Hepatocyte (in vitro differentiated cells): ENCODE measurements at regions not wholly inside any gene's neighbourhood (a gene's known extent, or its start where the extent isn't known, plus 50 kb on each side); places are given as distances from the start of the nearest gene placed in this dataset.

ENCODE experiments used
- DNase-seq: peaks from one replicate; pipeline ENCODE4 v3.0.0-alpha.2; 2016; ENCODE audit warnings: low spot score
- H2AFZ ChIP-seq: fragments of 200-600 bp; sonication (generic); 2 replicates; pipeline ENCODE4 v1.6.0; 2016; ENCODE audit warnings: antibody characterized with exemption, mild to moderate bottlenecking
- H3K27ac ChIP-seq: fragments of 200-600 bp; sonication (generic); 2 replicates; pipeline ENCODE4 v1.5.1; 2016; ENCODE audit warnings: mild to moderate bottlenecking
- H3K27me3 ChIP-seq: fragments of 200-600 bp; sonication (generic); 2 replicates; pipeline ENCODE4 v1.6.1; 2016
- H3K36me3 ChIP-seq: fragments of 200-600 bp; sonication (generic); replicated peaks from 2 replicates; pipeline ENCODE4 v1.5.1; 2016; ENCODE audit warnings: low read depth; ENCODE audit not compliant: insufficient read depth
- H3K4me1 ChIP-seq: fragments of 200-600 bp; sonication (generic); 2 replicates; pipeline ENCODE4 v1.5.1; 2016; ENCODE audit warnings: mild to moderate bottlenecking, moderate library complexity; ENCODE audit not compliant: insufficient read depth
- H3K4me2 ChIP-seq: fragments of 200-600 bp; sonication (generic); 2 replicates; pipeline ENCODE4 v1.6.0; 2016
- H3K4me3 ChIP-seq: fragments of 200-600 bp; sonication (generic); 2 replicates; pipeline ENCODE4 v1.5.1; 2016; ENCODE audit warnings: mild to moderate bottlenecking
- H3K79me2 ChIP-seq: fragments of 200-600 bp; sonication (generic); 2 replicates; pipeline ENCODE4 v1.6.0; 2017; ENCODE audit warnings: mild to moderate bottlenecking
- H3K9me2 ChIP-seq: fragments of 200-600 bp; sonication (generic); replicated peaks from 2 replicates; pipeline ENCODE4 v1.6.0; 2017; ENCODE audit warnings: mild to moderate bottlenecking; ENCODE audit not compliant: insufficient read depth
- H3K9me3 ChIP-seq: fragments of 200-600 bp; sonication (generic); 2 replicates; pipeline ENCODE4 v1.5.1; 2016; ENCODE audit warnings: low read depth, mild to moderate bottlenecking
- H4K20me1 ChIP-seq: fragments of 200-600 bp; sonication (generic); 2 replicates; pipeline ENCODE4 v1.6.0; 2016; ENCODE audit warnings: mild to moderate bottlenecking; ENCODE audit not compliant: insufficient read depth, poor library complexity, severe bottlenecking
- CTCF ChIP-seq: fragments of 200-600 bp; sonication (generic); IDR thresholded peaks from 2 replicates; pipeline ENCODE4 v1.5.1; 2016; ENCODE audit warnings: antibody characterized with exemption, mild to moderate bottlenecking; ENCODE audit not compliant: poor library complexity
- EZH2 ChIP-seq: fragments of 200-600 bp; sonication (generic); IDR thresholded peaks from 2 replicates; pipeline ENCODE4 v1.6.1; 2016; ENCODE audit warnings: antibody characterized with exemption, mild to moderate bottlenecking, borderline replicate concordance
- EZH2phosphoT487 ChIP-seq: fragments of 200-600 bp; sonication (generic); IDR thresholded peaks from one replicate; pipeline ENCODE4 v1.6.1; 2018; ENCODE audit warnings: antibody characterized with exemption, mild to moderate bottlenecking, low read depth, moderate library complexity; ENCODE audit not compliant: unreplicated experiment, severe bottlenecking
- WGBS: methylation state at CpG from one replicate; pipeline ENCODE4 v1.1.6; 2016; ENCODE audit warnings: low lambda C conversion rate; ENCODE audit errors: missing lambda C conversion rate; 5-methylcytosine and 5-hydroxymethylcytosine counted together

- no peaks in the 10 kb centered on the region for H3K4me1 ChIP-seq
- WGBS, result 87% methylated on average over 3 of the region's 3 CpGs
These were observed 74.2 kb downstream of the FZD1 start for GRCh38 chr7:91338226-91339020.

GRCh38 chr7:91342346-91342745 is 78.1 kb downstream of the FZD1 start:
- H2AFZ ChIP-seq, result no peak overlapping the region
- H3K9me3 ChIP-seq, result no peaks in the 10 kb centered on the region
- no peak for TF ChIP-seq CTCF
- TF ChIP-seq EZH2, result no peak
- TF ChIP-seq EZH2phosphoT487, result no peak
- H4K20me1 ChIP-seq, result no peaks in the 10 kb centered on the region
- H3K4me1 ChIP-seq, result no peaks in the 10 kb centered on the region
- H3K79me2 ChIP-seq, result no peaks in the 10 kb centered on the region
- no peak overlapping the region for H3K4me3 ChIP-seq
- H3K4me2 ChIP-seq, result no peak overlapping the region
- H3K36me3 ChIP-seq, result no peaks in the 10 kb centered on the region
- no peak overlapping the region for H3K27ac ChIP-seq
- H3K9me2 ChIP-seq, result no peaks in the 10 kb centered on the region
- no peaks in the 10 kb centered on the region for H3K27me3 ChIP-seq
- DNase-seq, result no peak
- WGBS, result 89% methylated on average over 9 of the region's 9 CpGs

More at GRCh38 chr7:91338226-91339020, 74.2 kb downstream of the FZD1 start:
- no peak for DNase-seq
- Histone ChIP-seq H2AFZ (no peak overlapping the region), H3K79me2 (no peaks in the 10 kb centered on the region), H3K27me3 (no peaks in the 10 kb centered on the region), H3K9me2 (no peaks in the 10 kb centered on the region), H4K20me1 (no peaks in the 10 kb centered on the region), H3K9me3 (no peaks in the 10 kb centered on the region), H3K27ac (no peak overlapping the region), H3K36me3 (no peaks in the 10 kb centered on the region), H3K4me2 (no peak overlapping the region), H3K4me3 (no peak overlapping the region)
- TF ChIP-seq EZH2phosphoT487, result no peak
- TF ChIP-seq CTCF, result no peak
- TF ChIP-seq EZH2, result no peak

GRCh38 chr7:91343420-91343960 is 79.3 kb downstream of the FZD1 start:
- H2AFZ ChIP-seq, result no peak overlapping the region
- no peaks in the 10 kb centered on the region for H3K36me3 ChIP-seq
- no peak overlapping the region for H3K4me3 ChIP-seq
- no peaks in the 10 kb centered on the region for H3K4me1 ChIP-seq
- no peaks in the 10 kb centered on the region for H3K79me2 ChIP-seq
- TF ChIP-seq EZH2, result no peak
- TF ChIP-seq EZH2phosphoT487, result no peak
- no peak for TF ChIP-seq CTCF
- WGBS, result 84% methylated on average over 4 of the region's 4 CpGs
- no peak for DNase-seq
- no peaks in the 10 kb centered on the region for H4K20me1 ChIP-seq
- no peak overlapping the region for H3K27ac ChIP-seq
- H3K9me2 ChIP-seq, result no peaks in the 10 kb centered on the region
- H3K4me2 ChIP-seq, result no peak overlapping the region
- no peaks in the 10 kb centered on the region for H3K27me3 ChIP-seq
- H3K9me3 ChIP-seq, result no peaks in the 10 kb centered on the region
